CD8-positive, alpha-beta memory T cell (primary cell): ENCODE measurements at regions not wholly inside any gene's neighbourhood (a gene's known extent, or its start where the extent isn't known, plus 50 kb on each side); places are given as distances from the start of the nearest gene placed in this dataset.

Source experiments
- CTCF ChIA-PET: fragments of 350-600 bp; sonication (Branson Sonifier 250); formaldehyde crosslinking; loops from one replicate; lab custom pipeline; 2021; ENCODE audit warnings: antibody characterized with exemption; lab: Charles Lee
- POLR2A ChIA-PET: fragments of 350-600 bp; sonication (Branson Sonifier 250); formaldehyde crosslinking; loops from one replicate; lab custom pipeline; 2021; ENCODE audit warnings: antibody characterized with exemption; lab: Charles Lee
- DNase-seq, 5 donors: peaks; one replicate each; pipeline versions ENCODE4 v3.0.0 to v3.0.0-alpha.2; 2020 to 2022; ENCODE audit warnings: mixed read lengths in 1 of 5
- H3K27ac ChIP-seq: one replicate; pipeline ENCODE4 v1.7.0; 2013; ENCODE audit warnings: low read depth, mild to moderate bottlenecking, low read length, moderate library complexity
- H3K27me3 ChIP-seq: 2 replicates; pipeline ENCODE4 v1.7.0; 2013; ENCODE audit warnings: low read length, mild to moderate bottlenecking; ENCODE audit not compliant: insufficient read depth, poor library complexity, severe bottlenecking
- H3K36me3 ChIP-seq: 2 replicates; pipeline ENCODE4 v1.7.0; 2013; ENCODE audit warnings: mild to moderate bottlenecking, low read length, moderate library complexity; ENCODE audit not compliant: insufficient read depth
- H3K4me1 ChIP-seq: 2 replicates; pipeline ENCODE4 v1.7.0; 2013; ENCODE audit warnings: mild to moderate bottlenecking, low read length, moderate library complexity; ENCODE audit not compliant: insufficient read depth
- H3K4me3 ChIP-seq: 2 replicates; pipeline ENCODE4 v1.7.0; 2013; ENCODE audit warnings: mild to moderate bottlenecking, low read length
- H3K9me3 ChIP-seq: 2 replicates; pipeline ENCODE4 v1.7.0; 2013; ENCODE audit warnings: mild to moderate bottlenecking, low read length
- H3K27ac Mint-ChIP-seq, 8 donors: one replicate each; pipeline ENCODE4 v1.8.0; 2020 to 2021; ENCODE audit warnings: mixed read lengths in 8 of 8, mild to moderate bottlenecking in 6 of 8, inconsistent platforms in 3 of 8, moderate library complexity in 3 of 8
- H3K27me3 Mint-ChIP-seq, 2 donors: one replicate each; pipeline ENCODE4 v1.8.0; 2020 to 2021; ENCODE audit warnings: mixed read lengths in 2 of 2, mild to moderate bottlenecking in 1 of 2, moderate library complexity in 1 of 2
- H3K36me3 Mint-ChIP-seq, 3 donors: one replicate each; pipeline ENCODE4 v1.8.0; 2020 to 2021; ENCODE audit warnings: mixed read lengths in 3 of 3, inconsistent platforms in 1 of 3, mild to moderate bottlenecking in 1 of 3
- H3K4me1 Mint-ChIP-seq, 3 donors: one replicate each; pipeline ENCODE4 v1.8.0; 2020 to 2021; ENCODE audit warnings: mixed read lengths in 3 of 3, inconsistent platforms in 1 of 3, mild to moderate bottlenecking in 1 of 3
- H3K4me3 Mint-ChIP-seq, 7 donors: one replicate each; pipeline ENCODE4 v1.8.0; 2020 to 2021; ENCODE audit warnings: mixed read lengths in 7 of 7, mild to moderate bottlenecking in 6 of 7, moderate library complexity in 4 of 7, inconsistent platforms in 2 of 7
- H3K9me3 Mint-ChIP-seq, 5 donors: one replicate each; pipeline ENCODE4 v1.8.0; 2020 to 2022; ENCODE audit warnings: mixed read lengths in 5 of 5, mild to moderate bottlenecking in 3 of 5, moderate library complexity in 2 of 5, inconsistent platforms in 1 of 5

- Histone ChIP-seq H3K4me1 (no peaks in the 10 kb centered on the region), H3K27ac (no peak overlapping the region), H3K4me3 (no peak overlapping the region), H3K27me3 (no peaks in the 10 kb centered on the region), H3K9me3 (no peaks in the 10 kb centered on the region), H3K36me3 (no peaks in the 10 kb centered on the region)
- Mint-ChIP-seq H3K4me3 (no peak overlapping the region), H3K36me3 (no peaks in the 10 kb centered on the region), H3K27me3 (no peaks in the 10 kb centered on the region), H3K9me3 (peaks cover 3 to 42% (median 6%) of the 10 kb centered on the region in 5 donors), H3K4me1 (no peaks in the 10 kb centered on the region), H3K27ac (no peak overlapping the region)
- DNase-seq, result no peak
- ChIA-PET POLR2A (no interaction called here), CTCF (no interaction called here)
Observed at GRCh38 chr2:103656558-103656957, 894.7 kb downstream of the TMEM182 start.

- ChIA-PET CTCF (no interaction called here), POLR2A (no interaction called here)
- H3K9me3 ChIP-seq, result no peaks in the 10 kb centered on the region
- no peak for DNase-seq
- no peaks in the 10 kb centered on the region for H3K27me3 ChIP-seq
- H3K4me3 ChIP-seq, result no peak overlapping the region
- peaks cover 3 to 29% (median 6%) of the 10 kb centered on the region in 5 donors for H3K9me3 Mint-ChIP-seq
- H3K27me3 Mint-ChIP-seq, result no peaks in the 10 kb centered on the region
- H3K36me3 ChIP-seq, result no peaks in the 10 kb centered on the region
- H3K4me3 Mint-ChIP-seq, result no peak overlapping the region
- no peak overlapping the region for H3K27ac ChIP-seq
- H3K4me1 ChIP-seq, result no peaks in the 10 kb centered on the region
- no peaks in the 10 kb centered on the region for H3K36me3 Mint-ChIP-seq
- no peak overlapping the region for H3K27ac Mint-ChIP-seq
- no peaks in the 10 kb centered on the region for H3K4me1 Mint-ChIP-seq
Observed at GRCh38 chr2:103660519-103660918, 898.7 kb downstream of the TMEM182 start.

GRCh38 chr2:103660947-103661346 lies 899.1 kb downstream of the TMEM182 start:
- Histone ChIP-seq H3K4me3 (no peak overlapping the region), H3K27me3 (no peaks in the 10 kb centered on the region), H3K4me1 (no peaks in the 10 kb centered on the region), H3K27ac (no peak overlapping the region), H3K9me3 (no peaks in the 10 kb centered on the region), H3K36me3 (no peaks in the 10 kb centered on the region)
- Mint-ChIP-seq H3K36me3 (no peaks in the 10 kb centered on the region), H3K4me3 (no peak overlapping the region), H3K4me1 (no peaks in the 10 kb centered on the region), H3K27ac (no peak overlapping the region), H3K27me3 (no peaks in the 10 kb centered on the region), H3K9me3 (peaks cover 3 to 29% (median 7%) of the 10 kb centered on the region in 5 donors)
- POLR2A ChIA-PET, result no interaction called here
- no peak for DNase-seq
- CTCF ChIA-PET, result no interaction called here

DNA sequence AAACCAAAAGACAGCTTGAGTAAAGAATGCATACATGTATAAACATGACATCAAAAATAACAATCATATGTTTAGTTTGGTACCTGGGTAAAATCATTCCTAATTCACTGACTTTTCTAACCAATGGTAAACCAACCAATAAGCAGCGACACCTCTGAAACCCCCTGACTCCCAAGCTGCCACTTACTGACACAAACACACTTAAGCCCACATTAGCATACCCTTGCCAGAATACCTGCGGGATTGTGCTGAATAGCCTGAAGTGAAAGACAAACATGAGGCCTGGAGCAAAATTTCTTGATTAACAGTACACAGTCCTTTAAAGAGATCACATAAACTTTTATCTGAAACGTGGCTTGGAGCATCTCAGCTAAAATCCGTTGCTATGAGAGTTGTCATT lies 902.9 kb downstream of the TMEM182 start:
- DNase-seq, result no peak
- Histone ChIP-seq H3K9me3 (no peaks in the 10 kb centered on the region), H3K4me3 (no peak overlapping the region), H3K27me3 (no peaks in the 10 kb centered on the region), H3K4me1 (no peaks in the 10 kb centered on the region), H3K27ac (no peak overlapping the region), H3K36me3 (no peaks in the 10 kb centered on the region)
- Mint-ChIP-seq H3K36me3 (no peaks in the 10 kb centered on the region), H3K27me3 (no peaks in the 10 kb centered on the region), H3K4me3 (no peak overlapping the region), H3K9me3 (peaks cover 0 to 17% (median 5%) of the 10 kb centered on the region in 5 donors), H3K27ac (peak overlapping the region in 1 of 8 donors; percentile 32), H3K4me1 (no peaks in the 10 kb centered on the region)
- POLR2A ChIA-PET, result no interaction called here
- CTCF ChIA-PET, result no interaction called here

- Histone ChIP-seq H3K36me3 (no peaks in the 10 kb centered on the region), H3K27ac (no peak overlapping the region), H3K27me3 (no peaks in the 10 kb centered on the region), H3K9me3 (no peaks in the 10 kb centered on the region), H3K4me1 (no peaks in the 10 kb centered on the region), H3K4me3 (no peak overlapping the region)
- H3K4me3 Mint-ChIP-seq, result no peak overlapping the region
- no peaks in the 10 kb centered on the region for H3K4me1 Mint-ChIP-seq
- no peak for DNase-seq
- H3K27ac Mint-ChIP-seq, result no peak overlapping the region
- peaks cover 0 to 22% (median 4%) of the 10 kb centered on the region in 5 donors for H3K9me3 Mint-ChIP-seq
- ChIA-PET CTCF (no interaction called here), POLR2A (no interaction called here)
- H3K36me3 Mint-ChIP-seq, result no peaks in the 10 kb centered on the region
- no peaks in the 10 kb centered on the region for H3K27me3 Mint-ChIP-seq
Observed at GRCh38 chr2:103667335-103667884, 905.6 kb downstream of the TMEM182 start.

DNA sequence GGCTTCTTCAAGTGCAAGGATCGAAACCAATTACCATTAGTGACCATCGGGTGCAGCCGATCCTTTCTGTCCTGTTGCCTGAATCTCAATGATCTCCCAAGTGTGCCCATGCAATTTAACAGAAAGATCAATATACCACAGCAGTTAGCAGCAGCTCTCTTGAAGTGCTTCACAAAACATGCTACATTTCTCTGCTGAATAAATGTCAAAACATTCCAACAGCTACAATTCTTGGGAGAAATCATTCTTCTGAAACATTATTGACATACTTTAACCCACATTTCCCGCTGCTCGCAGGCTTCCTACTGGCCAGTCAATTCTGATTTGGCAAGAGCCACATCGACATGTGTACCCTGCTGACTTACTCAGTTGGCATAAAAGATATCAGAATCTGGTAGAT lies 907.7 kb downstream of the TMEM182 start:
- H3K9me3 Mint-ChIP-seq, result peaks cover 0 to 20% (median 8%) of the 10 kb centered on the region in 5 donors
- Histone ChIP-seq H3K9me3 (no peaks in the 10 kb centered on the region), H3K4me3 (no peak overlapping the region), H3K36me3 (no peaks in the 10 kb centered on the region), H3K27me3 (no peaks in the 10 kb centered on the region), H3K4me1 (no peaks in the 10 kb centered on the region), H3K27ac (no peak overlapping the region)
- H3K27me3 Mint-ChIP-seq, result no peaks in the 10 kb centered on the region
- ChIA-PET POLR2A (no interaction called here), CTCF (no interaction called here)
- no peaks in the 10 kb centered on the region for H3K4me1 Mint-ChIP-seq
- no peak overlapping the region for H3K4me3 Mint-ChIP-seq
- DNase-seq, result no peak
- H3K36me3 Mint-ChIP-seq, result no peaks in the 10 kb centered on the region
- no peak overlapping the region for H3K27ac Mint-ChIP-seq
